KG1 (cell line): ENCODE measurements at regions not wholly inside any gene's neighbourhood (a gene's known extent, or its start where the extent isn't known, plus 50 kb on each side); places are given as distances from the start of the nearest gene placed in this dataset.

Source experiments
- DNase-seq: peaks from one replicate; lab custom pipeline; 2025; lab: John Stamatoyannopoulos, UW

DNA sequence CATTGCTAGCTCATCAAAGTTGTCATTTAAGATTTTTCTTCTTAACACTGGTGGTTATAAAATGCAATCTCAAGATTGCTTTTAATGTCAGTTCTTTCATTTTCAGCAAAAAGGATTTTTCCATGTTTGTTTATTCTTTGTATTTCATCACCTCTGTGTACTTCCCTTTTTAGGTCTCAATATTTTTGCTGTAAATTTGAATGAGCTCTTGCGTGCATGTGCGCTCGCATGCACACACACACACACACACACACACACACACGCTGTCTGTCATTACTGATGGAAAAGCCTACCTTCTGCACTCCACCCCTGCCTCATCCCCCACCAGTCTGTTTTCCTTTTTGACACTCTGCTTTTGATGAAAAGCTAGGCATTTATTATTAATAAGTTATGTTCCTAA is 85.3 kb upstream of the FYN start:
- no peak for DNase-seq

GRCh38 chr6:111959766-111960165 is 86.5 kb upstream of the FYN start:
- DNase-seq = no peak

- DNase-seq = no peak
These were observed 86.8 kb upstream of the CCN6 start for GRCh38 chr6:111967131-111967530.

GRCh38 chr6:111970426-111970825 is 83.5 kb upstream of the CCN6 start:
- DNase-seq = no peak

- no peak for DNase-seq
These were observed 82.6 kb upstream of the CCN6 start for GRCh38 chr6:111971181-111971841.

DNA sequence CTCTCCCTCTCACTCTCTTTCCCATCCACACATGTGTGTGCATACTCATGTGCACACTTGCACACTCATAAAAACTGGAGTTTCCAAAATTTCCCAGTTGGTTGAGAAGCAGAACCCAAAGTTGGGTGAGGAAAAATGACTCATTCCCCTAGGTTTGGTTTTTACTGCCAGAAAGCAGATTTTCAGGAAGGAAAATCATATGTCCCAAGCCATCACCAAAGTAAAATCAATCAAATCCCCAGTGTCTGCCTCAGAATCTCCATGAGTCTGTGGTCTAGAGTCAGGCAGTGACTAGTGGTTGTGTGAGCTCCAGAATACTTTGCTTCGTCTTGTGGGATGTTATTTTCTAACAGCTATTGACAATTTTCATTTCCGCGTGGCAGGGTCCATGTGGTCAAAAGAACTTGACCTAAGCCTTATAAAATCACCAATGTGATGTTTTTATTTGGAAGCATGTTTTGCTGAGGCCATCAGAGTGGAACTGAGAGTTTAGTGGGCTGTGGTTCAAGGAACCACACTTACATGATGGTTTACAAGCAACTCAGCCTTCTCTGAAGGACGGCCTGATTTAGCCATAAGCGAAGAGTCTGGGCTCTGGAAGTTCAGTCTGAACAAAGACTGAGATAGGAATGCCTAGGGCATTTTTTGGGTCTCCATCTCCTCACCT is 81.9 kb upstream of the CCN6 start:
- no peak for DNase-seq

- DNase-seq = no peak
These were observed 81.2 kb upstream of the CCN6 start for GRCh38 chr6:111972745-111973117.

- no peak for DNase-seq
These were observed 80.7 kb upstream of the CCN6 start for GRCh38 chr6:111973118-111973761.

GRCh38 chr6:111973927-111974639 is 79.8 kb upstream of the CCN6 start:
- DNase-seq = no peak

DNA sequence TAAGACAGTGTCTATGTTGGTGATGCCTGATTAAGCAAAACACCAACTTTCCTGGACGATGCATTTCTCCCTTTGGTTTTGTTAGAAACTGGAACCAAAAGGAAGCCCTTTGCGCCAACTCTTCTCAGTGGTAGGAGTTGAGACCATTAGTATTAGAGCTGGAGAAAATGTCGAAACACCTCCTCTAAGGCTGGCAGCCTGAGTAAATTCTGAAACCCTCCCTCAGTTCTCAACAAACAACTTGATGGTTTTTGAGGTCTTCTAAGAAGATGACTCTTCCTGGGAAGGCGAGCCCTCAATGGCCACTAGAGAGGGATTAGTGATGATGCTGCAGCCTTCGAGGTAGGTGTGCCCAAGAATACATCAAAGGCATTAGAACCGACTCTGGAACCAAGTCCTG is 78.4 kb upstream of the CCN6 start:
- no peak for DNase-seq

DNA sequence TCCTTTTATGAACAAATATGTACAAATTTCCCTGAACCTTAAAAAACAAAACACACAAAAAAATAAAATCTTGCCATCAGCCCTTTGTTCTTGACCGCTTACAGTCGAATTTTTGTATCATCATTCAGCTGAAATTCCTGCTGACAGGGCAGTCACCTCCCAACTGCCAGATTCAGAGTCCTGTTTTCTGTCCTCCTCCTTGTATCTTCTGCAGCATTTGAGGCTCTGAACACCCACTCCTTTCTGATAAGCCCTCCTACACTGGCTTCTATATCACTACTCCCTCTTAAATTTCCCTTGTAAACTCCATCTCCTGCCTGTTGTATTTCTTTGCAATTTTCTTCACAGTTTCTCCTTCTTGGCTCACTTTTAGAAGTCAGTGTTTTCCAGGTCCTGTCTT is 77.8 kb upstream of the CCN6 start:
- DNase-seq = no peak

- no peak for DNase-seq
These were observed 75.3 kb upstream of the CCN6 start for GRCh38 chr6:111978532-111979149.

DNA sequence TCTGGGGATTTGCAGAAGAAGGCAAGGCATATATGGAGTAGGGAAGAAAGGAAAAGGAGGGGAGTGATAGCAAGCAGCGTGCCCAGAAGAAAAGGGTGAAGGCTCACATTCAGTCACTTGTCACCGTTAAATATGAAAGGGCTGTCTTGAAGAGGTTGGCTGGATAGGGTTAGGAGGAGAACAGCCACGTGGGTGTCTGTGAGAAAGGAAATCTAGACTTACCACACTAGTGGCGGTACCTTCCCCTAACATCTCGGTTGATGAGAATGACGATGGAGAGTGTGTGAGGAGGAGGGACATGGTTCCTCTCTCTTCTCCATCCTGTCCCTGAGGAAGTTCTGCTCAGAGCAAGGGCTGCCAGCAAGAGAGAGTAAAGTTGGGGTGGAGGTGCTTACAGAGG is 74.3 kb upstream of the CCN6 start:
- no peak for DNase-seq

DNA sequence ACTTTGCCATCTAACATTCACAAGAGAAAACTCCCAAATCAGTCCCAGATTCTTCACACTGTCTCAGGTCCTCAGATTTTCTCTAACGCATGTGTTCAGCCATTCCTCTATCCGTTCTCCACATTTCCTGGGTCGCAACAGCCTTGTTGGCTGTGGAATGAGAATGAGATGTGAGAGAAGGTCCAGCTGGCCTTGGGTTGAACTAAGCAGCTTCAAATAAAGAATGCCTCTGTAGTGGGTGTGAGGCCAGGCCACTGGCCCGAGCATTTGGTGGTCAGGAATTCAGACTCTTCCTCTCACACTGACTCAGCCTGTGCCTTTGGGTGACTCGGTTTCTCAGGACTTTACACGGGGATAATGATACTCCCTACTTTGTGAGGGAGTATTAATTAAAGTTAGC is 73.8 kb upstream of the CCN6 start:
- no peak for DNase-seq

GRCh38 chr6:111980971-111981840 is 72.7 kb upstream of the CCN6 start:
- DNase-seq = no peak

GRCh38 chr6:111982681-111983080 is 71.2 kb upstream of the CCN6 start:
- DNase-seq = no peak

DNA sequence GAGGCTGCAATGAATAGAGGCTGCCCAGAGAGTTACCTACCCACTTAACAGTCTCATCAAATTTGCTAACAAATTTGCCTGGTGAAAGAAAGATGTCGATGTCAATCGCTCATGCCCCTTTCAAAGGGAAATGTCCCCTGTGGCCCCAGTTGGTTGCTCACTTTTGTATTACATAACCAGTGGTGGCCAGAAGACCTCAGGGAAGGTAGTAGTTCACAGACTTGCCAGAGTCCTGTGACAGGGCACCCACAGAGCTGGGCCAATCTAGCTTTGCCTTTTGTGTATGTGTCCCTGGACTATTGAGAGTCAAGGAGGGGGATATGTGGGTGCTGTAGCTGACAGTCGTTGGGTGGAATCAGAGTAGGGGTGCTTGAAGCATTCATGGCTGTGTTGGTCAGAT is 70.7 kb upstream of the CCN6 start:
- DNase-seq = no peak

DNA sequence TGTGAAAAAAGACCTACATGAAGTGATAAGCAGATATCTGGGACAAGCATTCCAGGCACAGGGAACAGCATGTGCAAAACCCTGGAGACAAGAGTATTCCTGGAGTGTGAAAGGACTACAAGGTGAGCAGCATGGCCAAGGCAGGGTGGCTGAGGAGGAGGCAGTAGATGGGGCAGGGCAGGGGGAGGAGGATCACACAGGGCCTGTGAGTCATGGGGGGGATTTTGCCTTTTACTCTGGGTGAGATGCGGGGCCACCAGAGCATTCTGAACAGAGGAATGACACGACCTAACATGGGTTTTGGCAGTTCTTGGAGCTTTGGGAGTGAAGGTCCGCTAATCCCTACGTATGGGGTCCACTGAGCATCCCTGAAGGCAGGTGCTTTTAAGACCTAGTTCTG is 69.8 kb upstream of the CCN6 start:
- no peak for DNase-seq

GRCh38 chr6:111984516-111985201 is 69.2 kb upstream of the CCN6 start:
- no peak for DNase-seq

DNA sequence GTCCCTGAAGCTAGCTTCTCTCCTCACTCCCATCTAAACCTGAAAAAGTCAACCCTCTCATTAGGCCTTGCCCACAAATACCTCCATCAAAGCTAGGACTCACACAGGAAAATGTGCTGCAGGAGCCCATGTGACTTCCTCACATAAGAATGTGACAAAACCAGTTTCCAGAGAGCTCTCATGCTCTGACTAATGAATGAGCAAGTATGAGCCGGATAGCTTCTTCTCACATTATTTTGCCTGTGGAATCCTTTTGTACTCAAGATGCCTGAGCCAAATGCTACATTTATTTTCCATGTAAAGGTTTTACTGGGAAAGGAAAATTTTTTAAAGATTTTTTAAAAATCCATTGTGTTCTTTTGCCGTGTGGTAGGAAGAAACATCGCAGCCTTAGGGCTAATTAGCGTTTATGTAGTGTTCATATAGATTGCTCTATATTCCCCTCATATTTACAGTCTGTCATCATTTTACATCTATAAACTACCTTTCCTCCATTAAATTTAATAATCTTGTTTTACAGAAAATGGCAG is 68.6 kb upstream of the CCN6 start:
- no peak for DNase-seq

- no peak for DNase-seq
These were observed 67.3 kb upstream of the CCN6 start for GRCh38 chr6:111986651-111987050.
